ENCODE measurements at regions not wholly inside any gene's neighbourhood (a gene's known extent, or its start where the extent isn't known, plus 50 kb on each side); places are given as distances from the start of the nearest gene placed in this dataset.

GRCh38 chr1:189941922-189942321, 535.7 kb downstream of the BRINP3 start:
- no peaks in the 10 kb centered on the region for H3K4me1 ChIP-seq (ENCODE audit: insufficient read depth, low read length)
- H3K9ac ChIP-seq (ENCODE audit: low read depth, low read length), result no peak overlapping the region
- no peaks in the 10 kb centered on the region for H3K27me3 ChIP-seq (ENCODE audit: insufficient read depth, low read length, poor library complexity)
- ATAC-seq (ENCODE audit: insufficient read depth, low read depth) (no peak), DNase-seq (no peak)
- H3K27ac ChIP-seq (ENCODE audit: low read length), result no peak overlapping the region
- H3K79me2 ChIP-seq (ENCODE audit: insufficient read depth, low read length), result no peaks in the 10 kb centered on the region
- no peaks in the 10 kb centered on the region for H4K20me1 ChIP-seq (ENCODE audit: insufficient read depth, low read length)
- no peak overlapping the region for H3K4me2 ChIP-seq (ENCODE audit: insufficient read depth, low read length)
- no peak overlapping the region for H3K4me3 ChIP-seq (ENCODE audit: low read depth in 1 of 2, low read length in 2 of 2)
- H2AFZ ChIP-seq (ENCODE audit: low read depth, low read length), result no peak overlapping the region
- no peaks in the 10 kb centered on the region for H3K9me3 ChIP-seq (ENCODE audit: insufficient read depth, low read length, severe bottlenecking)
- TF ChIP-seq CTCF (IDR thresholded peaks at IDR 0.05; ENCODE audit: borderline replicate concordance, extremely low read depth, low read length, poor library complexity, severe bottlenecking), result no peak
- TF ChIP-seq EZH2 (IDR thresholded peaks at IDR 0.05; ENCODE audit: borderline replicate concordance, low read depth, low read length, severe bottlenecking), result no peak
- no peaks in the 10 kb centered on the region for H3K36me3 ChIP-seq (ENCODE audit: insufficient read depth, low read length)

GRCh38 chr1:189958756-189959155, 518.9 kb downstream of the BRINP3 start:
- H3K4me3 ChIP-seq (ENCODE audit: low read depth in 1 of 2, low read length in 2 of 2), result no peak overlapping the region
- no peak overlapping the region for H2AFZ ChIP-seq (ENCODE audit: low read depth, low read length)
- H3K4me1 ChIP-seq (ENCODE audit: insufficient read depth, low read length), result no peaks in the 10 kb centered on the region
- no peaks in the 10 kb centered on the region for H3K79me2 ChIP-seq (ENCODE audit: insufficient read depth, low read length)
- TF ChIP-seq EZH2 (IDR thresholded peaks at IDR 0.05; ENCODE audit: borderline replicate concordance, low read depth, low read length, severe bottlenecking) (no peak), CTCF (IDR thresholded peaks at IDR 0.05; ENCODE audit: borderline replicate concordance, extremely low read depth, low read length, poor library complexity, severe bottlenecking) (no peak)
- no peak for ATAC-seq (ENCODE audit: insufficient read depth, low read depth)
- H3K27me3 ChIP-seq (ENCODE audit: insufficient read depth, low read length, poor library complexity), result no peaks in the 10 kb centered on the region
- no peak overlapping the region for H3K4me2 ChIP-seq (ENCODE audit: insufficient read depth, low read length)
- H3K27ac ChIP-seq (ENCODE audit: low read length), result no peak overlapping the region
- H3K9ac ChIP-seq (ENCODE audit: low read depth, low read length), result no peak overlapping the region
- no peaks in the 10 kb centered on the region for H3K36me3 ChIP-seq (ENCODE audit: insufficient read depth, low read length)
- H4K20me1 ChIP-seq (ENCODE audit: insufficient read depth, low read length), result no peaks in the 10 kb centered on the region
- no peaks in the 10 kb centered on the region for H3K9me3 ChIP-seq (ENCODE audit: insufficient read depth, low read length, severe bottlenecking)
- no peak for DNase-seq

- no peak overlapping the region for H3K9ac ChIP-seq (ENCODE audit: low read depth, low read length)
- H3K4me3 ChIP-seq (ENCODE audit: low read depth in 1 of 2, low read length in 2 of 2), result no peak overlapping the region
- no peaks in the 10 kb centered on the region for H4K20me1 ChIP-seq (ENCODE audit: insufficient read depth, low read length)
- no peaks in the 10 kb centered on the region for H3K4me1 ChIP-seq (ENCODE audit: insufficient read depth, low read length)
- no peak overlapping the region for H2AFZ ChIP-seq (ENCODE audit: low read depth, low read length)
- DNase-seq (no peak), ATAC-seq (ENCODE audit: insufficient read depth, low read depth) (no peak)
- H3K4me2 ChIP-seq (ENCODE audit: insufficient read depth, low read length), result no peak overlapping the region
- no peaks in the 10 kb centered on the region for H3K9me3 ChIP-seq (ENCODE audit: insufficient read depth, low read length, severe bottlenecking)
- TF ChIP-seq CTCF (IDR thresholded peaks at IDR 0.05; ENCODE audit: borderline replicate concordance, extremely low read depth, low read length, poor library complexity, severe bottlenecking) (no peak), EZH2 (IDR thresholded peaks at IDR 0.05; ENCODE audit: borderline replicate concordance, low read depth, low read length, severe bottlenecking) (no peak)
- H3K79me2 ChIP-seq (ENCODE audit: insufficient read depth, low read length), result no peaks in the 10 kb centered on the region
- H3K27ac ChIP-seq (ENCODE audit: low read length), result no peak overlapping the region
- no peaks in the 10 kb centered on the region for H3K27me3 ChIP-seq (ENCODE audit: insufficient read depth, low read length, poor library complexity)
- no peaks in the 10 kb centered on the region for H3K36me3 ChIP-seq (ENCODE audit: insufficient read depth, low read length)
Measured at GRCh38 chr1:189960769-189961168, 516.9 kb downstream of the BRINP3 start.

- H2AFZ ChIP-seq (ENCODE audit: low read depth, low read length), result no peak overlapping the region
- H3K4me2 ChIP-seq (ENCODE audit: insufficient read depth, low read length), result no peak overlapping the region
- H4K20me1 ChIP-seq (ENCODE audit: insufficient read depth, low read length), result no peaks in the 10 kb centered on the region
- no peaks in the 10 kb centered on the region for H3K27me3 ChIP-seq (ENCODE audit: insufficient read depth, low read length, poor library complexity)
- no peak overlapping the region for H3K4me3 ChIP-seq (ENCODE audit: low read depth in 1 of 2, low read length in 2 of 2)
- no peak overlapping the region for H3K9ac ChIP-seq (ENCODE audit: low read depth, low read length)
- H3K79me2 ChIP-seq (ENCODE audit: insufficient read depth, low read length), result no peaks in the 10 kb centered on the region
- no peaks in the 10 kb centered on the region for H3K4me1 ChIP-seq (ENCODE audit: insufficient read depth, low read length)
- TF ChIP-seq CTCF (IDR thresholded peaks at IDR 0.05; ENCODE audit: borderline replicate concordance, extremely low read depth, low read length, poor library complexity, severe bottlenecking), result no peak
- TF ChIP-seq EZH2 (IDR thresholded peaks at IDR 0.05; ENCODE audit: borderline replicate concordance, low read depth, low read length, severe bottlenecking), result no peak
- no peak overlapping the region for H3K27ac ChIP-seq (ENCODE audit: low read length)
- ATAC-seq (ENCODE audit: insufficient read depth, low read depth) (no peak), DNase-seq (no peak)
- no peaks in the 10 kb centered on the region for H3K9me3 ChIP-seq (ENCODE audit: insufficient read depth, low read length, severe bottlenecking)
- no peaks in the 10 kb centered on the region for H3K36me3 ChIP-seq (ENCODE audit: insufficient read depth, low read length)
Measured at GRCh38 chr1:189962181-189962580, 515.5 kb downstream of the BRINP3 start.
